CD1c-positive myeloid dendritic cell (primary cell): ENCODE measurements at regions not wholly inside any gene's neighbourhood (a gene's known extent, or its start where the extent isn't known, plus 50 kb on each side); places are given as distances from the start of the nearest gene placed in this dataset.

Experiments
- DNase-seq: peaks from one replicate; pipeline ENCODE4 v3.0.0-alpha.2; 2016; ENCODE audit errors: extremely low spot score

DNA sequence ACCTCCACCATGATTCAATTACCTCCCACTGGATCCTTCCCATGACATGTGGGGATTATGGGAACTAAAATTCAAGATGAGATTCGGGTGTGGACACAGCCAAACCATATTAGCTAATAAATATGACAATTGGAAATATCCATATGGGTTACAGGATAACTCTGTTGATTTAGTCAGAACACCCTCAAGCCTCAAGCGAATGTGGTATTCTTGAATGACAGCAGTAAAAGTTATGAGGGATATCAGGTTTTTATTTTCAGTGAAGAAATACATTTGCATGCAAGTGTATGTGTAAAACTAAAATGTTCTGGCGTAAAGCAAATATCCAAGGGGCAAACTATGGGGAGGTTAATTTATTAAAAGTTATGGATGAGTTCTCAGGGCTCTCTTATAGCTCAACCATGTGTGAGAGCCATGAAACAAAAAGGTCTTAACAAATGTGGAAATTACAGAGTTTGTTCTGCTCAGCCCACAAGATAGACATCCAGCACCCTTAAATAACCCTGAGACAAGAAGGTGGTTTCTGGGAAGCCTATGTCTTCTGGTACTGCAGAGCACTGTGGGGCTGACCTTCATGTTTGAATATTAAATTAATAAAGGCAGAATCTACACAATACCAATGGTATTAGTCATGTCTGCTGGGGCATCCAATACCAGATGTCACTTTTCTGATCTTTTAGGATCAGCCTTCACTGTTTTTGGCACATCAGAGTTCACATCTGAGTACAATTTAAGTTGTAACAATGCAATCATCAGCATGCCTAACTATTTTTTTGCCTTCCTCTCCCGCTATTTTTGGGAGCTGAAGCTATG lies 370.5 kb upstream of the RSPO3 start:
- no peak for DNase-seq

DNA sequence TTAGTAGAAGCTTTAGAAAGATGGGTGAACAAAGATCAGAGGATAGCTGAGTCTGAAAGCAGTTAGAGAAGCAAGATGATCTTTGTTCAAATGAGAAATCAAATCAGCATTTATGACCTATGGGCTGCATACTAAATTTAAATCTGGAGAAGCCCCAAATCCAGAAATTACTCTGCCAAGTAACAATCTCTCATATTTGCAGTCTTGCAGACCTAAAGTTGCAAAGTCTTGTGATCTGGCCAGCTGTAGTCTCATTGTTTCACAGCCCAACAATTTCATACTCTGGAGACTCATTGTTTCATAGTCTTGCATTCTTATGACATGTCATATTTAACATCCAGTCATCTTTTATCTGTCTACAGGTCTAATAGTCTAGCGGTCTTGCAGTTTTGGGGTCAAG lies 364.9 kb upstream of the RSPO3 start:
- no peak for DNase-seq

DNA sequence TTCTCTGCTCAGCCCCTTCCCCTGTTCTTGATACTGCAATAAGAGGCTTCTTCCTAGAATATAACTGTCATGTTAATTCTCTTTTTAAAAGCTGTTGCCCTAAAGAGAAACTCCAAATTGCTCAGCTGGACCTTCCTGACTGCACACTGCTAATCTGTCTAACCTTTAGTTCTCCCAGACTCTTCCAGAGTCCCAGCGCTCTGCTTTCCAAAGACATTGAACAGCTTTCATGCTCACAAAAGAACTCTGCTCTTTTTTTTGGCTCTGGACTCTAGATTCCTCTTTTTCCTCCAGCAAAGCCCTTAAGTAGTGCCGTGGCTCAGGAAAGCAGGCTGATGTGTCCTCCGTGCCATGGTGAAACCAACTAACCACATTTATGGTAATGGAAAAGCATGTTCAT lies 356.6 kb upstream of the RSPO3 start:
- no peak for DNase-seq

DNA sequence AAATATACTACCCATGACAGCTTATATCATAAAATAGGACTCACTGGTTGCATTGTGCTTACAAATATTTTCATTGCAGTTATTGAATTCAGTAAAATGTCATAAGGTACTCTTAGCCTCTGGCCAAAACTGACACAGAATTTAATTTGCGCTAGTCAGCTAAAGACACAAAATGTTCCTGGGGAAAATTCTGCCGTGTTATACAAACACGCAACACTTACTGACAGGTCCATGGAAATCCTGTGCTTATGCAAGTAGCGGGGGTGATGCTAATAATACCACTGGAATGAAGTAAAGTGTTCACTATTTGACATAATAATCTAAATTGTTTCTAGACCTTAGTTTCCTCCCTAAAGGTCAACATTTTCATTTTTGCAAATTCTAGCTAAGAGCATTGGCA lies 354.4 kb upstream of the RSPO3 start:
- DNase-seq = no peak

DNA sequence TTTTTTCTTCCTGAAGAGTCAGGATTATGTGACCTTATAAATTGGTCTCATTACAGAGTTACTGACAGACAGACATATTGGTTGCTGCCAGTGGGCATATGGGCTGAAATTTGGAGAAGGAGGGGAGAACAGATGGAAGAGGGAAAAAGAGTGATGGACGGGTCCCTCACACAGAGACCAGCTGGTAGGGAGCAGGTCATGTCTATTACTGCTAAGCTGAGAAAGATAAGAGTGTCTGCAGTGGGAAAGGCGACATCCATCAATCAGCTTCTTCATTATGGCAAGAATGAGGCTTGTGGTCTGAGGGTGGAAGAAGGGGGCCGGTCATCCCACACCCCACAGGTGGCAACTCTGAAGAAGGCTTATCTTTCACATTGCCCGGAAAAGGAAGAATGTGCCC lies 353.8 kb upstream of the RSPO3 start:
- DNase-seq = no peak

DNA sequence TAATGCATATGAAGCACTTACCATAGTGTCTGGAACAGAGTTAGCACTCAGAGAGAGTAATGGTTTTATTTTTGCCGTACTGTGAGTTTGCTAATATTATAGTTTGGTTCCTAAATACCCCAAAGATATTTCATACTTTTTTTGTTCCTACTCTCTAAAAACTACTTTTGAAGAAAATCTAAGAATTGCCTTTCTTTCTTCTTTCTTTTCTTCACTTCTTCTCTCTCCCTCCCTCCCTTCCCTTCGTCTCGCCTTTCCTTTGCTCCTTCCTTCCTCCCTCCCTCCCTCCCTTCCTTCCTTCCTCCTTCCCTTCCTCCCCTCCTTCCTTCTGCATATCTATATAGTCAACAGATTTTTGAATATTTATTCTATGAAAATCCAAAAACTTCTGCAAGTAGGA lies 351.7 kb upstream of the RSPO3 start:
- DNase-seq = no peak

DNA sequence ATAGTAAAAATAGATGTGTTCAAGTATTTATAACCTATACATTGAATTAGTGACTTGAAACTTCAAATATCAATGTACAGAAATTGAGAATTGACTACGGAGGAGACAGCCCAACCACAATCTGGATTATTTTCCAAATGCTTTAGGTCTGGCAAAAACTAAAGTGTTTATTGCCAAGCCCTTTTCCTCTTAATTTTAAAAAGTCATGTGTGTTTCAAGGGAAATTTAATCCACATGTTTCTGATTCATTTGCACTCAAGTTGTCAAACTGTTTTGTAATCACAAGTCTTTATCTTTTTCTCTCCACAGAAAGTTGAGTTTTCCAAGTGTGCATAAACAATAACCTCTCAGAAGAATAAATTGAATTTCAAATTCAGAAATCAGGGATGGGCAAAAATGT lies 350.8 kb upstream of the RSPO3 start:
- DNase-seq = no peak

DNA sequence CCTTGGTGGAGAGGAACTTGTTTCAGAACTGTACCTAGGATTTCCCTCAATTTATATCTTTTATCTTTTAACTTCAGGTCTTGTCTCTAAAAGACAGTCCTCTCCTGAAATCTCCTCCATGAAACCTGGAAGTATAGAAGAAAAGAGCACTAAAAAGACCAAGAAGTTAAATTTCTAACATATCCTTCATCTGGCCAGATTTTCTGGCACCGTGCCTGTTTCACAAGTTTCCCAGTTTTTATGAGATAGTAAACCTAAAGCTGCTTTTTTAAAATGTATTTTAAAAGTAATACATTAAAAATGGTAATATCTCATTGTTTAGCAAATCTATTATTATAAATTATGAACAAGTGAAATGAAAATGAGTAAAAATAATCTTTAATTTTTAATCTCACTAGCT lies 348.3 kb upstream of the RSPO3 start:
- DNase-seq = no peak

DNA sequence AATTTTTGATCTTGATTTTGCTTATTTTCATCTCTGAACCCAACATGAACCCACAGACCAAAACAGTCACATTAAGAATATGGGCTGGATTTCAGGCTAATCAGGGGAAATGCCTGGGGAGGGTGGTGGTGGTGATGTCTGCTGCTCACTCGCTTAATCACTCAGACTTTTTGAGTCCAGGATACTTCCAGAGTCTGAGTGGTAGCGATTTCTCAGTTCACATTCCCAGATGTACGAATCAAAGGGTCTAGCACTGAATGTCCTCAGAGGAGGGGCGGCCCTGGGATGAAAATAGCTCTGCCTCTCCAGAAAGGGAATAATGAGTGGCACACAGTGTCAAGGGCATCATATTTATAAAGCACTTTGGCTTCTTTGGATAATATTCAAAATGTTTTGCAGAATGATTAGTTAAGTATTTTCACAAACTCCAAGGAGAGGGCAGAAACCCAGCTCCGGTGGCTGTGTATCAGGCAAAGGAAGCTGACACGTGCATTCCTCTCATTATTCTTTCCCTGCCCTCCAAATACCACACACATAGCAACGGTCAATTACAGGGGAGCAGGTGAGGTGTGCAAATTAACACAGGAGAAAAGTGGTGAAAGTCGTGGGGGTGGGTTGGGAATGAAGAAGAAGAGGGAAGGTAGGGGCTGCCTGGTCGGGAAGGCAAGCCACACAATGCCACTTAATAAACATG lies 345.2 kb upstream of the RSPO3 start:
- DNase-seq = no peak

DNA sequence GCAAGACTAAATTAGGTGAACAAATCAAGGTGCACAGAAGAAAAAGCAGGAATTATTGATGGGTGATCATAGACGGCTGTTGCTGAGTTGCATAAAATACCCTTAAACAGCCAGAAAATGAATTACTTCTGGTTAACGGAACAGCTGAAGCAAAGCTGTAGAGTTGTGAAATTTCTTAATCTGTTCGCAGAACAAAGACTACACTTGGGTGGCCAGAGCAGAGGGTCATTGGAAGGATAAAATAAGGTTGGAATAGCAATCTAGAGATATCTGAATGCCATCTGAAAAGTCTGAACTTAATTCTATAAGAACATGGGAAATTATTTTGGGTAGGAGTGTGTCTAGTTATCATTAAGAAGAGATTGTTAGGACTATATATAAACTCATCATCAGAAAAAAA lies 339.1 kb upstream of the RSPO3 start:
- no peak for DNase-seq

DNA sequence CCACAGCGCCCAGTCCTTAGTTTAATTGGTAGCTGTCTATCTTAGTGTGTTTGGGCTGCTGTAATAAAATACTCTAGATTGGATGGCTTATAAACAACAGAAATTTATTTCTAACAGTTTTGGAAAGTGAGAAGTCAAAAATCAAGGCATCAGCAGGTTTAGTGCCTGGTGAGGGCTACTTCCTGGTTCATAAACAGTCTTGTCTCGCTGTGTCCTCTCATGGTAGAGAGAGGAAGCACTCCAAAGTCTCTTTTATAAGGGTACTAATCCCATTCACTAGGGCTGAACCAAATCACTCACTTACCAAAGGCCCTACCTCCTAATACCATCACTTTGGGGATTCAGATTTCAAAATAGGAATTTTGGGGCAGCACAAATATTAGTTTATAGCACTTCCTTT lies 336.9 kb upstream of the RSPO3 start:
- no peak for DNase-seq

DNA sequence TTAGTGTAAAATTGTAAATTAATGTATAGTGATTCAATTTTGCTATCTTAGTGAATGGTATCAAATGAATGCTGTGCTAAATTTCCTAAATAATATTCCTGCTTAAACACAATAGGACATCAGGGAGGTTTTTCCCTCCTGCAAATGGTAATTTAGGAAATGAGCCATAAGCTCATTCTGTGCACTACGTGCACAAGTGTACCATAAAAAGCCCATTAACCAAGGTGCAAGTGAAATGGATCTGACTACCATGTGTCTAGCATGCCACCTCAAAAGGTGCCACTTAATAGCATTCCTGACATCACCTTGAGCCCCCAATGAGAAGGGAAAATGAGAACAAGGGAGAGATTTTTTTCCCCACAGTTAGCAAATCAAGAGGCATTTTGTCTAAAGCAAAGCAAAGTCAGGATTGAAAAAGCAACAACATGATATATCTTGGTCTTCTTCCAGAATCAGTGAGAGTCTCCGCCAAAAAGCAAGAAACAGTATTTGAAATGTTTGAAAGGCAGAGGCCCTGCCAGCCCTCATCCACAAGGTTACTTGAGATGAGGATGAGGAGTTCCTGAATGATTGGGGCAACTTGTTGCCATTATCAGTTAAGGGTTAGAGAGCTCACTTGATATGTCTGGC lies 334.2 kb upstream of the RSPO3 start:
- no peak for DNase-seq

DNA sequence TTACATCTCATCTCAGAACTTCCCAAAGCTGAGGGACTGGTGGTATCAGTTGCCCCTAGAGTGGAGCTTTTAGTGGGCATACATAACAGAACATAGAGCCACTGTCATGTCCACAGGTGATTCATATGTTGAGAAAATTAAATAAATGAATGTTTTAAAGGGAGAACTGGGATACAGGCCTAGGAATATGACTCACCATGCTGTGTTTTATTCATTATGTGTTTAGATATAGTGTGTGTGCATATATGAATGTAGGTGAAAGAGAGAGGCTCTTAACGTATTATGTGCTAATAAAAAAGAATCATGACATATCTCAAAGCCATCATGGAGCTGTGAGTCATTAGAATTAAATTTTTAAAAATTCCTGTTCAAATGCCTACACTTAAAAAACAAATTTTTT lies 332.2 kb upstream of the RSPO3 start:
- no peak for DNase-seq

DNA sequence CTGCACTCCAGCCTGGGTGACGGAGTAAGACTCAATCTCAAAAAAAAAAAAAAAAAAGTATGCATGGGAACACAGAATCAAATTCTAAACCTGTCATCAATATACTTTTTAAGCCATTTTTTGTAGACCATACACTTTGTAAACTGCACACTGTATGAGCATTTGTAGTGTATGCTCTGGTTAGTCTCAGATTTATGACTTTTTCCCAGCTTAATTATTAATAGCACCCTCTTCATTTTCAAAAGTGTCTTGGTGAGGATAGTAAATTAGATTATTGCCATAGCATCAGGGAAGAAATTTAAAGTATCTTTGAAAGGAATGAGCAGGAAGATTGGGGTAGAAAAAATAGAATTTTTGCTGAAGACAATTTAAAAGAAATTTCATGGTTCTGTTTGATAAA lies 330.8 kb upstream of the RSPO3 start:
- no peak for DNase-seq

DNA sequence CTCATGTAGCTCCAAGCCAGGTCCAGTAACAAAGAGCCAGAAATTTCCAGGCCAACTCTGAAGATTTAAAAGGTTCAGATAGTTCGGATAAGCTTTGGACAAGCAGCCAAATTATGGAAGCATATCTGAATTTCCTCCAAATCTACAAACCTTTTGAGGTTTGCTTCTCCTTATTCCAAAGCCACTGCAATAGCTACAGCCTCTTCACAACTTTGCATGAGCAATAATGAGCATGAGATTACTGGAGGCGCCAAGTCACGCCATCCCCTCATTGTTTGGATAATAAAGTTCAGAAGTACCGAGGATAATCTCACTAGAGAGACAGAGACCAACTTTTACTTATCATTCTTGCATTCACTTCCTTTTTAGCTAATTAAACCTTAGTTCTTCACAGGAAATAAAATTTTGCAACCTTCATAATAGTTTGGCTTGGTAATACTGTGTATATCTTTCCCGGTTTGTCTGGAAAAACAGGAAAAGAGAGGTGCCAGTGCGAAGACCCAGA lies 329.6 kb upstream of the RSPO3 start:
- DNase-seq = no peak

DNA sequence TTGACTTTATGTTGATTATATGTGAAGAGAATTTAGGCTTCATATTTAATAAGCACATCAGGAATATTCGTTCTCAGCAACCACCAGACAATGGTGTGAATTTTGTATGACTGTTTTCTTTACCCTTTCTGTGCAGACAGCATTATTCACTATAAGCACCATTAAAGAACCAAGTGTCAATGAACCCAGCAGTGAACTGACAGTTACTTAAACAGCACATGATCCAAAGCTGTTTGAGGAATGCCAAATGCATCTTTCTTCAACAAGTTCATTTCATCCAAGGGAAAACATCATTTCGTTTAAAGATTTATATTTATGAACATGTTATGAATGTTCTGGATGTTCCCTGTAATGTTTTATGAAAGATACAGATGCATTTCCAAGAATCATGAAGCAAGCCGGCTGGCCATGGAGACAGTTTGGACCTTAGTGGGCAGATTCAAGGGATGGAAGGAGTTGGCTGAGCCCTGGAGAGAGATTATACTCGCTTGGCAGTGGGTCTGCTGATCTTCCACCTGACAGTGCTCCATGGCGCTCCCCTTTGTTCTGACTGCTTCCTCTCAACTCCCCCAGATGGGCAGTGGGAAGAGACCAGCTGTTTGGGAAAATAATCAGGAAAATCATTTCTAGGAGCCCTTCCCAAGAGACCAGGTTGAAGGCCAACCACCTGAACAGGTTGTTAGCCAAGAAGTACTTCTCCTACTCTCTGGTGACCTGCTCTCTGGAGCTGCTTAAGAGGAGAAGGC lies 326.0 kb upstream of the RSPO3 start:
- no peak for DNase-seq

DNA sequence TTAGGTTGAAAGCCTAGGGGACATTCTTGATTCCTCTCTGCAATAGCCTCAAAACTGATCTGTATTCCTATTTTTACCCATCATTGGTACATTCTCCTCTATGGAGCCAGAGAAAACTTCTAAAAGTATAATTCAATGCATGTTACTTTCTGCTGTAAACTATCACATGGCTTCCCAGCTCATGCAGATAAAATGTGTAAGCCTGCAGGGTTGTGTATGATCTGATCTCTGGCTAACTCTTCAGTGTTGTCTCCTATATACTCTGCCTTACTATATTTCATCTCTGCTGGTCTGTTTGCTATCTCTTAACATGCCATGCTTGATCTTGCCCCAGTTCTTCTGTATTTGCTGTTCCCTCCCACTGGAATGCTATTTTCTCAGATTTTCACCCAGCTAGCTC lies 323.3 kb upstream of the RSPO3 start:
- no peak for DNase-seq

DNA sequence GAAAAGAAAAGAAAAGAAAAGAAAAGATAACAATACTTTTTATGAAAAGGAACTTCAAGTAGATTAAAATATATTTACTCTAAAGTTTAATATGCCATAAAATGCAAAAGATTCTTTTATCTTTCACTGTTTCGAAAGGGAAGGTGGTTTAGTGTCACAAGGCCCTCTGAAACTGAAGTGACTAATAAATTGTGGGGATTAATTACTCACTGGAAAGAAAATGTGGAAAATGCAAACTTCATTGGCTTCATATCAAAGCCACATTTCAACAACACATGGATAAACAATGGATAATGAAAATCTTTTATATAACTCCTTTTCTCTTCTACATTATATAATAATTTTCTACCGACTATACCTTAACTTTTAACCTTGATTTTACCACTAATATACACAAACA lies 320.5 kb upstream of the RSPO3 start:
- no peak for DNase-seq

DNA sequence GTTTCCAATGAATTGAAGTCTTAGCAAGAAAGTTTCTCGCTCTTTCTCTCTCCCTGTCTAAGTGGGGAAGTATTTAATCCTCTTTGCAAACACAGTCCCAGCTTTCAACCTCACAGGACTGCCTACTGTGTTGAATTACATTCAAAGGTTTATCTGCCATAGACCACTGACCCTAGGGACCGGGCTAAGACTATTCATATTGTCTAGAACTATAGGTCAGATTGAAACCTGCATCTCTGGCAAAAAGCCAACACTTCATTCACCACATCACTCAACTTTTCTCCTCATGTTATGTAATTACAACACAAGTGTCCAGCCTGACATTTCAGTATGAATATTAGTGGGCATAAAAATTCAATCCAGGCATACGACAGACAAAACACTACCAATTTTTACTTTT lies 314.7 kb upstream of the RSPO3 start:
- no peak for DNase-seq

DNA sequence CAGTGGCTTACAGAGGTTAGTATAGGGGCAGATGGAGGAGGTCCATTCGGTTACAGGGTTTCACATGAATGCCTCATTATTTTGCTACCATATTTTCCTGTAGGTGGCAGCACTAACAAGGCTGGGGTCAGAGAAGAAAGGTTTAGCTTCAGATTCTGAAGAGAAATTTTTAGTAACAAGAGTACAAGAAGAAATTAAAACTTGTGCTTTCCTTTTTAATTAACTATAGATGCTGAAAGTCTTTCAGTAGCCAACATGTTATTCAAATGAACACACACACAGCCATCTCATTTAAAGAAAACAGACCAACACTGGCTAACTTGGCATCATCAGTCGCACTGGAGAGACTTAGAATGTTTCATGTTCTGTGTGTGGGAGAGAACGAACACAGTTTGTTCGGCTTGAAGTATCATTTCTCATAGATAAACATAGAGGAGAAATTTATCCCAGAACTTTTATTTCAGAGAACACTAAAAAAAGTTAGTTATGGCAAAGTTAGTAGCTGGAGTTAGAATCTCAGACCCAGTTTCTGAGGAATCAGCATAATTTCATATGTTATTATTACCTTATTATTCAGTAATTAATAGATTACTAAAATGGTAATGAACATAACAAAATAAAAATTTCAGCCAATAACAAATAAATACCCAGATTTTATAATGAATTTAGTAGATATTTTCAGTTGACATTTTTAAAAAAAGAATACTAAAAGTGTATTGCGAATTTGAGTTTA lies 314.0 kb upstream of the RSPO3 start:
- peak; percentile 31 for DNase-seq

DNA sequence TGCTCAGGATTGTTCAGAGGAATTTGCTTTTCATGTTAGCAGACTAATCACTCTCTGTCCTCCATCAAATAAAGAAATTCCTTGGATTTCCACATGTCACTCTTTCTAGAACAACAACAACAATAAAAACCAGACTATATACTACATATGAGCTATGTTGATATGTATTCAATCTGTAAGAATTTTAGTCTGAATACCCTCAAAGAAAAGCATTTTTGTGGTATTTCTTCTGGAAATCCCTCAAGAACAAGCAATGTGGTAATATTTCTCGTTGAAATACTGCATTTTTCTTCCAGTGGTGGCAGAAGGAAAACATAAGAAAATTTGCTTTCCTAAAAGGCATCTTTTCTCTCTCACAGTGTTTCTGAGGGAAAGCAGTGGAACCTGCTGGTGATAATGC lies 312.6 kb upstream of the RSPO3 start:
- no peak for DNase-seq

DNA sequence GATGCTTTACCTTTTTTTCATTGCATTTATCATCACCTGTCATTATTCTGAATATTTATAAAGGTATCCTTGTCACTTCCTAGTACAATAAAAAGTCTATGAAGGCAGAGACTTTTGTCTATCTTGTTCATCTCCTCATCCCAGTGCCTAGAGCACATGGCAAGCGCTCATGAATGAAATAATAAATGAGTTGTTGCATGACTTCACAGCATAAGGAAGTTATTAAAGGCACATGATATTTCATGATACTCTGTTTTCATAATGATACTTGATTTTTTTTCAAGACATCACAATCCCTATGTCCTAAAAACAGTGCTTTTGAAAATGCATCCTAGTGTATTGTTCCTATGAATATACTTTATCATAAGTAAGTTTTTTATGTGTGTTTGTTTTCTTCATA lies 310.6 kb upstream of the RSPO3 start:
- no peak for DNase-seq
